ENCODE measurements at regions not wholly inside any gene's neighbourhood (a gene's known extent, or its start where the extent isn't known, plus 50 kb on each side); places are given as distances from the start of the nearest gene placed in this dataset.
"Not testable (repeated sequence)": the region's sequence is repeated elsewhere in the genome, so short reads cannot be mapped to it uniquely, and the experiment has no call there.

GRCh38 chr5:1596462-1597092, 72.8 kb upstream of the LPCAT1 start:
- DNase-seq (ENCODE audit: low read depth in 4 of 4, low spot score in 1 of 4), result not testable (repeated sequence)

DNA sequence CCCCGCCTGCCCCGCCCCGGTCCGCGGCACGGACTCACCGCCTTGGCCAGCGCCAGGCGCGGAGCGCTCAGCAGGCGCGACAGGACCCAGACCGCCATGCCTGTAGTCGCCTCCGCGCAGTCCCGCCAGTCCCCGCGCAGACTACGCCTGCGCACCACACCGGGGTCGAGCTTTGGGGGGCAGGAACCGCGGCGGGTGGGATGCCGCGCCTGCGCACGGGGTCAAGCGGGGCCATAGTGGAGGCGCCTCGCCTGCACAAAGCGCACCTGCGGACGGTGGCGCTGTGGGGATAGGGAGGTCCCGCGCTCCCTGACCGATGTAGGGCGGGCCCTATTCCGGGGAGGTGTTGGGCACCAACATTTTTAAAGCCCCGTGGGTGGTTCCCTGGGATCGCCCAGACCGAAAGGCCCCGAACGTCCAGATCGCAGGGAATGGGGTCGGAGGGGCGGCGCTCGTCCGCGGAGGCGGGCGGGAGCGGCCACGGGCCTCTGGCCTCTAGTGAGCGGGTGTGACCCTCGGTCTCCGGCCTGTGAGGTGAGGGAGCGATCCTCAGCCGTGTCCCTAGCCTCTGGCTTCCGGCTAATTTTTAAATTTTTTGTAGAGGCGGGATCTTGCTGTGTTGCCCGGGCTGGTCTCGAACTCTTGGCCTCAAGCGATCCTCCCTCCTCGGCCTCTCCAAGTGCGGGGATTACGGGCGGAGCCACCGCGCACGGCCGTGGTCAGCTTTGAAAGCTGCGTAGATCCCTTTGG, 70.8 kb upstream of the LPCAT1 start:
- DNase-seq (ENCODE audit: low read depth in 4 of 4, low spot score in 1 of 4), result peak; percentile 25 to 61 (median 42)

- no peak for DNase-seq (ENCODE audit: low read depth in 4 of 4, low spot score in 1 of 4)
Measured at GRCh38 chr5:1593903-1594356, 70.2 kb upstream of the LPCAT1 start.

DNA sequence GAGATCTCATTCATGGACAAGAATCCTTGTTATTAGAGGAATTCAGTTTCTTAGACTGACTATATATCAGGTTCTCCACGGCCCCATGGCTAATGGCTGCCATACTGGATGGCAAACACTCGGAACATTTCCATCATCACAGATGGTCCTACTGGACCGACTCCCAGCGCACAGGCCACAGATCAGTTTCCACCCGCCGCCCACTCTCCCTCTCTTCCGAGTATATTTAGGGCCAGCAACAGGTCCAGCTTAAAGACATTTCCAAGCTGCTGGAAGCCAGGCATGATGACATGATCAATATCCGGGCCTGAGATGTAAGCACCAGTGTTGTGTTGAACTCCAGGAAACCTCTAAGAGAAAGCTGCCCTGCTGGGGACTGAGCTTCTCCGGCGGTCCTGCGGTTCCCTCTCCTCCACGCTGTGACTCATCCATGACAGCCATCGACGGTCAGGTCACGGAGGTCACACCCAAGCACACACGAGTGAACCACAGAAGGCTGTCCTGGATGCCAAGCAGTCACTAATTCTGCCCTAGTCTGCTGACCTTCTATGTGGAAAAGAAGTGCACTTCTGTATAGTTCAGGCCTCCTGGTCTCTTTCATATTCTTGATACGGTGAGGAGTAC, 64.4 kb upstream of the LPCAT1 start:
- not testable (repeated sequence) for DNase-seq (ENCODE audit: low read depth in 4 of 4, low spot score in 1 of 4)

- not testable (repeated sequence) for DNase-seq (ENCODE audit: low read depth in 4 of 4, low spot score in 1 of 4)
Measured at GRCh38 chr5:1583081-1583875, 59.5 kb upstream of the LPCAT1 start.

GRCh38 chr5:1579389-1579788, 55.6 kb upstream of the LPCAT1 start:
- DNase-seq (ENCODE audit: low read depth in 4 of 4, low spot score in 1 of 4), result not testable (repeated sequence)

- not testable (repeated sequence) for DNase-seq (ENCODE audit: low read depth in 4 of 4, low spot score in 1 of 4)
Measured at GRCh38 chr5:1576851-1577250, 53.1 kb upstream of the LPCAT1 start.

- not testable (repeated sequence) for DNase-seq (ENCODE audit: low read depth in 4 of 4, low spot score in 1 of 4)
Measured at GRCh38 chr5:1575991-1576714, 52.4 kb upstream of the LPCAT1 start.

DNA sequence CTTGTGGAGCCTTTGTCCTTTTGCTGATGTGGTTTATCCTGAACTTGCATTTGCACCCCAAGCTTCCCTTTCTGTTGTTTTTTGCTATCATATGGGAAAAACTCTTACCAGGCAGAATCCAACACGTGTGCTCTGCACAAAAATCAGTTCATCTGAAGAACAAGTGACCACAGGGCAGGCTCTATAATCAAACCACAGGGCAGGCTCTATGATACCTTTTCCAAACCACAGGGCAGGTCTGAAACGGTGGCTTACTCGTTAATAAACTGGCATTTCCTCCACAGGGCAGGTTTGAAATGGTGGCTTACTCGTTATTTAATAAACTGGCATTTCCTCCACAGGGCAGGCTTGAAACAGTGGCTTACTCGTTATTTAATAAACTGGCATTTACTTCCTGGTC, 51.7 kb upstream of the LPCAT1 start:
- DNase-seq (ENCODE audit: low read depth in 4 of 4, low spot score in 1 of 4), result not testable (repeated sequence)

DNA sequence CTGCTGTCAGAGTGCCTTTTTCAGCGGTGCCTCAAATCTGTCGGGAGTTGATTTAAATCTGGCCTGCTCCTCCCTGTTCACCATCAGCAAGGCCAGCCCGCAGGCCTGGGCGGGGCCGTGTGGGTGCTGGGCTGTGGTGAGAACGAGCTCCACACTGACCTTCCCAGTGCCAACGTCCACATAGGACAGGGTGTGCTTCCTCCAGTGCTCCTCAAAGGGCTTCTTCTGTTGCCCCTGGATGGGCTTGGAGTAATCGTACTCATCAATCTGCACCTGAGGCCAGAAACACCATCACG, 50.2 kb upstream of the LPCAT1 start:
- DNase-seq (ENCODE audit: low read depth in 4 of 4, low spot score in 1 of 4), result not testable (repeated sequence)

DNA sequence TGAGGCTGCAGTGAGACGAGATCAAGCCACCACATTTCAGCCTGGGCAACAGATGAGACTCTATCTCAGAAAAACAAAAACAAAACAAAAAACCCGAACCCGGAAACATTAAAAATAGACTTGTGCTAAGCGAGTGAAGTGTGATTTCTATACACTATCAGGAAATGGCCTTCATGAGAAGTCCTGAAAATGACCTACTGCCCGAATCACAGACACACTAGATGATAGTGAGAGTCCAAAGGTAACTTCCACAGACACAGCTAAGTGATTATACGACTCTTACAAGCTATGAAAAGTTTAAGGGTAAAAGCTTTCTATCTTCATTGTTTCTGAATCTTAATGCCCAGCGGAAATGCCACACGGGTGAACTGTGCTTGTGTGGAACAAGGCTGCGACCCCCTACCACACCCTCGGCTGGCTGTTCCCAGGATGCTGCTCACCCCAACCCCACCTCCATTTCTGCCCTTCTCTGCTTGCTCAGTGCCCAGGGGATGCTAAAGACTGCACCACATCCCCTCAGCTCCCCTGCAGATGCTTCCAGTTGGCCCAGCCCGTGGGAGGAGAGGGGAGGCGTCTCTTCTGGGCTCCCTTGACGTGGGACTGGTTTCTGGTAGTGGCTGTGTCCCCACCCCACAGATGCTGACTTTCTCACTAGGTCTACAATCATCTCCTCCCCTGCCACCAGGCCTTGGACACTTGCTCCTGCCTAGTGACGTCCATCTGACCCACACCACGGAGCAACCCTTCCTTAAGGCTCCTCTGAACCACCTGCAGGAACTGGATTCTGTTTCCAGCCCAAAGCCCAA, 49.7 kb upstream of the LPCAT1 start:
- not testable (repeated sequence) for DNase-seq (ENCODE audit: low read depth in 4 of 4, low spot score in 1 of 4)

All from stimulated activated CD4-positive, alpha-beta T cell treated with anti-CD3 and anti-CD28 coated beads, Interleukin-1b, Interleukin-23, amount 100 ng/mL, for 24 hours (primary cell).